Putamen (tissue), 1 donor: ENCODE measurements at regions not wholly inside any gene's neighbourhood (a gene's known extent, or its start where the extent isn't known, plus 50 kb on each side); places are given as distances from the start of the nearest gene placed in this dataset.

Source experiments
- DNase-seq: peaks from one replicate; pipeline ENCODE4 v3.0.0-alpha.2; 2016; ENCODE audit warnings: low spot score

- no peak for DNase-seq
Observed at GRCh38 chr20:50258790-50259483, 68.3 kb downstream of the CEBPB start.

GRCh38 chr20:50259705-50260478 lies 69.3 kb downstream of the CEBPB start:
- no peak for DNase-seq

GRCh38 chr20:50260479-50261221 lies 70.0 kb downstream of the CEBPB start:
- DNase-seq, result no peak

- DNase-seq, result no peak
Observed at GRCh38 chr20:50261471-50262212, 71.0 kb downstream of the CEBPB start.

GRCh38 chr20:50263831-50264230 lies 73.2 kb downstream of the CEBPB start:
- no peak for DNase-seq

- DNase-seq, result no peak
Observed at GRCh38 chr20:50264534-50265145, 74.0 kb downstream of the CEBPB start.

GRCh38 chr20:50265245-50265946 lies 74.8 kb downstream of the CEBPB start:
- DNase-seq, result no peak

- no peak for DNase-seq
Observed at GRCh38 chr20:50266293-50267040, 75.8 kb downstream of the CEBPB start.

GRCh38 chr20:50267041-50267865 lies 76.6 kb downstream of the CEBPB start:
- no peak for DNase-seq

- DNase-seq, result no peak
Observed at GRCh38 chr20:50267866-50268219, 77.2 kb downstream of the CEBPB start.

- DNase-seq, result no peak
Observed at GRCh38 chr20:50269091-50270033, 78.7 kb downstream of the CEBPB start.

- DNase-seq, result no peak
Observed at GRCh38 chr20:50270034-50270395, 79.4 kb downstream of the CEBPB start.

- no peak for DNase-seq
Observed at GRCh38 chr20:50270569-50270968, 79.9 kb downstream of the CEBPB start.

GRCh38 chr20:50271176-50271575 lies 80.5 kb downstream of the CEBPB start:
- no peak for DNase-seq

GRCh38 chr20:50271612-50272011 lies 81.0 kb downstream of the CEBPB start:
- DNase-seq, result no peak

GRCh38 chr20:50272030-50272723 lies 81.5 kb downstream of the CEBPB start:
- no peak for DNase-seq

- DNase-seq, result no peak
Observed at GRCh38 chr20:50272724-50273446, 82.3 kb downstream of the CEBPB start.
